ENCODE measurements at regions not wholly inside any gene's neighbourhood (a gene's known extent, or its start where the extent isn't known, plus 50 kb on each side); places are given as distances from the start of the nearest gene placed in this dataset.

DNA sequence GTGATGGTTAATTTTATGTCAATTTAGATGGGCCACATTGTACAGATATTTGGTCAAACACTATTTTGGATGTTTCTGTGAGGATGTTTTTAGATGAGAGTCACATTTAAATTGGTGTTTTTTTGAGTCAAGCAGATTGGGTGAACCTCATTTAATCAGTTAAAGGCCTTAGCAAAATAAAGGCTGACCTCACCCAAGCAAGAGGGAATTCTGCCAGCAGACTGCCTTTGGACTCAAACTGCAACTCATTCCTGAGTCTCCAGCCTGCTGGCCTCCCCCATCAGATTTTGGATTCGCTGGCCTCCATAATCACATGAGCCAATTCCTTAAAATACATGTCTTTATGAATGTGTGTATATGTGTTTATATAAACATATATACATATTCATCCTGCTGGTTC, 282.7 kb upstream of the POU5F2 start:
- TF ChIP-seq, protein P1, sequence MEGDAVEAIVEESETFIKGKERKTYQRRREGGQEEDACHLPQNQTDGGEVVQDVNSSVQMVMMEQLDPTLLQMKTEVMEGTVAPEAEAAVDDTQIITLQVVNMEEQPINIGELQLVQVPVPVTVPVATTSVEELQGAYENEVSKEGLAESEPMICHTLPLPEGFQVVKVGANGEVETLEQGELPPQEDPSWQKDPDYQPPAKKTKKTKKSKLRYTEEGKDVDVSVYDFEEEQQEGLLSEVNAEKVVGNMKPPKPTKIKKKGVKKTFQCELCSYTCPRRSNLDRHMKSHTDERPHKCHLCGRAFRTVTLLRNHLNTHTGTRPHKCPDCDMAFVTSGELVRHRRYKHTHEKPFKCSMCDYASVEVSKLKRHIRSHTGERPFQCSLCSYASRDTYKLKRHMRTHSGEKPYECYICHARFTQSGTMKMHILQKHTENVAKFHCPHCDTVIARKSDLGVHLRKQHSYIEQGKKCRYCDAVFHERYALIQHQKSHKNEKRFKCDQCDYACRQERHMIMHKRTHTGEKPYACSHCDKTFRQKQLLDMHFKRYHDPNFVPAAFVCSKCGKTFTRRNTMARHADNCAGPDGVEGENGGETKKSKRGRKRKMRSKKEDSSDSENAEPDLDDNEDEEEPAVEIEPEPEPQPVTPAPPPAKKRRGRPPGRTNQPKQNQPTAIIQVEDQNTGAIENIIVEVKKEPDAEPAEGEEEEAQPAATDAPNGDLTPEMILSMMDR (IDR thresholded peaks at IDR 0.05; ENCODE audit: low read depth, low read length, missing control alignments), result no peak
- DNase-seq, result no peak
- no peak overlapping the region for H3K4me3 ChIP-seq (ENCODE audit: low read depth, low read length)
- no peak overlapping the region for H3K27ac ChIP-seq
- no peaks in the 10 kb centered on the region for H3K27me3 ChIP-seq (replicated peaks)
- H3K36me3 ChIP-seq (replicated peaks), result no peaks in the 10 kb centered on the region
- in situ Hi-C loops (cut with HindIII; ENCODE audit: low pct_ligation_motif_present, low sequenced_read_pairs), result no loop called here

GRCh38 chr5:94021246-94021645, 279.8 kb upstream of the POU5F2 start:
- DNase-seq, result peak; percentile 32
- Histone ChIP-seq H3K27ac (no peak overlapping the region), H3K27me3 (replicated peaks) (no peaks in the 10 kb centered on the region), H3K4me3 (ENCODE audit: low read depth, low read length) (no peak overlapping the region), H3K36me3 (replicated peaks) (no peaks in the 10 kb centered on the region)
- TF ChIP-seq, protein P1 (IDR thresholded peaks at IDR 0.05; ENCODE audit: low read depth, low read length, missing control alignments), result no peak
- in situ Hi-C loops (cut with HindIII; ENCODE audit: low pct_ligation_motif_present, low sequenced_read_pairs), result no loop called here

DNA sequence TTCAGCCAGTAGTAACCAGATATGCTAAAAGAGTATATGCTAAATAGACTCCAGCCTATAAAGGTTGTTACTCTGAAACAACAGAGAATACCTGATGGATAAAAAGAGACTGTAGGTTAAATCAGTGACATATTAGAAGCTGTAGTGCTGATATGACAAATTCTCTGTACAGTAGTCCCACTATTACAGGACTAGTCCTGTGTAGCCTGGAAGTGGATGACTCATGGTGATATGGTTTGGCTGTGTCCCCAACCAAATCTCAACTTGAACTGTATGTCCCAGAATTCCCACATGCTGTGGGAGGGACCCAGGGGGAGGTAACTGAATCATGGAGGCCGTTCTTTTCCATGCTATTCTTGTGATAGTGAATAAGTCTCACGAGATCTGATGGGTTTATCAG, 276.2 kb upstream of the POU5F2 start:
- TF ChIP-seq, protein P1 (IDR thresholded peaks at IDR 0.05; ENCODE audit: low read depth, low read length, missing control alignments), result no peak
- peak; percentile 78 for DNase-seq
- Histone ChIP-seq H3K27me3 (replicated peaks) (no peaks in the 10 kb centered on the region), H3K27ac (no peak overlapping the region), H3K4me3 (ENCODE audit: low read depth, low read length) (no peak overlapping the region), H3K36me3 (replicated peaks) (no peaks in the 10 kb centered on the region)
- in situ Hi-C loops (cut with HindIII; ENCODE audit: low pct_ligation_motif_present, low sequenced_read_pairs), result no loop called here

- no peak overlapping the region for H3K27ac ChIP-seq
- in situ Hi-C loops (cut with HindIII; ENCODE audit: low pct_ligation_motif_present, low sequenced_read_pairs), result no loop called here
- DNase-seq, result no peak
Observed at GRCh38 chr5:94010814-94011213, 269.4 kb upstream of the POU5F2 start.

DNA sequence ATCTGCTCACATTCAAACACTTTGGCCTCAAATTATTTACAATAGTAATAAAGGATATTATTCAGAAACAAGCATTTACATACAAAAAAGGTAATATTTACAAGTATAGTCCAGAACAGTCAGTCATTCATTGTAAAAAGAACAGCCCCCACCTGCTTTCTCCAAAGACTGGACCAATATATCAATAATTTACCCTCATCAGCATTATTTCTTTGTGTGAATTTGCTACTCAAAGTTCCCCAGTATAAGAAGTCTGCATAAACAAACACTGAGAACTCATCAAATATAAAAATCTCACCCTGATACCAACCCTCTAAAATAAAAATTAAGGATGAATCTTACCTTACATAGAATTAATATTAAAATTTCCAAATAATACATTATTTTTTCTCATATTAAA, 267.8 kb upstream of the POU5F2 start:
- no peaks in the 10 kb centered on the region for H3K27me3 ChIP-seq (replicated peaks)
- H3K4me3 ChIP-seq (ENCODE audit: low read depth, low read length), result no peak overlapping the region
- TF ChIP-seq, protein P1 (IDR thresholded peaks at IDR 0.05; ENCODE audit: low read depth, low read length, missing control alignments), result no peak
- no peak for DNase-seq
- in situ Hi-C loops (cut with HindIII; ENCODE audit: low pct_ligation_motif_present, low sequenced_read_pairs), result no loop called here
- H3K36me3 ChIP-seq (replicated peaks), result no peaks in the 10 kb centered on the region
- H3K27ac ChIP-seq, result no peak overlapping the region

More at GRCh38 chr5:94010814-94011213, 269.4 kb upstream of the POU5F2 start:
- Histone ChIP-seq H3K27me3 (replicated peaks) (no peaks in the 10 kb centered on the region), H3K36me3 (replicated peaks) (no peaks in the 10 kb centered on the region), H3K4me3 (ENCODE audit: low read depth, low read length) (no peak overlapping the region)
- TF ChIP-seq, protein P1 (IDR thresholded peaks at IDR 0.05; ENCODE audit: low read depth, low read length, missing control alignments), result no peak

- Histone ChIP-seq H3K4me3 (ENCODE audit: low read depth, low read length) (no peak overlapping the region), H3K36me3 (replicated peaks) (no peaks in the 10 kb centered on the region), H3K27me3 (replicated peaks) (no peaks in the 10 kb centered on the region), H3K27ac (no peak overlapping the region)
- DNase-seq, result no peak
- in situ Hi-C loops (cut with HindIII; ENCODE audit: low pct_ligation_motif_present, low sequenced_read_pairs), result no loop called here
- TF ChIP-seq, protein P1 (IDR thresholded peaks at IDR 0.05; ENCODE audit: low read depth, low read length, missing control alignments), result no peak
Observed at GRCh38 chr5:93998951-93999455, 257.6 kb upstream of the POU5F2 start.

Data from brain microvascular endothelial cell (primary cell).